Neural progenitor cell (in vitro differentiated cells): ENCODE measurements at regions not wholly inside any gene's neighbourhood (a gene's known extent, or its start where the extent isn't known, plus 50 kb on each side); places are given as distances from the start of the nearest gene placed in this dataset.

Source experiments
- EZH2 ChIP-seq: fragments of 200-600 bp; sonication (generic); IDR thresholded peaks from 2 replicates; pipeline ENCODE4 v1.6.1; 2017; ENCODE audit warnings: antibody characterized with exemption, mild to moderate bottlenecking, moderate library complexity
- EZH2phosphoT487 ChIP-seq: fragments of 200-600 bp; sonication (generic); IDR thresholded peaks from 2 replicates; pipeline ENCODE4 v1.6.1; 2017; ENCODE audit warnings: antibody characterized with exemption
- TF ChIP-seq, protein P1 (sequence below): fragments of 200-600 bp; sonication (generic); IDR thresholded peaks from 2 replicates; pipeline ENCODE4 v1.5.1; 2017; ENCODE audit warnings: antibody characterized with exemption, mild to moderate bottlenecking

DNA sequence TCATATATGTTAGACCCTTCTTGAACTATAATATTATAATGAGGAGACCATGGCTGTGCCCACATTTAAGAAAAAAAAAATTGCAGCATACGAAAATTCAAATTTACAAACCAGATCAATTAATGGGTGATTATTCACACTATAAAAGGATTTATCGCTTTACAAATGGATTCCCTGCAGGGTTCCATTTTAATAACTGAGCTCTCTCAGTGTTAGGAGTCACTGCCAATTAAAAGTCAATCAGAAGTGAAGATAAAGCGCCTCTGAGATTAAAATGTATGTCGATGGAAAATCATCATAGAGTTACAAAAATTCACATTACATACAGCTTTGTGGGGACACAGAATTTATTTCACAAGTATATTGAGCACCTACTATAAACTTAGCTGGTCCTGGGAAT, 66.6 kb upstream of the SMARCA2 start:
- no peak for TF ChIP-seq EZH2phosphoT487
- no peak for TF ChIP-seq EZH2
- TF ChIP-seq, protein P1, sequence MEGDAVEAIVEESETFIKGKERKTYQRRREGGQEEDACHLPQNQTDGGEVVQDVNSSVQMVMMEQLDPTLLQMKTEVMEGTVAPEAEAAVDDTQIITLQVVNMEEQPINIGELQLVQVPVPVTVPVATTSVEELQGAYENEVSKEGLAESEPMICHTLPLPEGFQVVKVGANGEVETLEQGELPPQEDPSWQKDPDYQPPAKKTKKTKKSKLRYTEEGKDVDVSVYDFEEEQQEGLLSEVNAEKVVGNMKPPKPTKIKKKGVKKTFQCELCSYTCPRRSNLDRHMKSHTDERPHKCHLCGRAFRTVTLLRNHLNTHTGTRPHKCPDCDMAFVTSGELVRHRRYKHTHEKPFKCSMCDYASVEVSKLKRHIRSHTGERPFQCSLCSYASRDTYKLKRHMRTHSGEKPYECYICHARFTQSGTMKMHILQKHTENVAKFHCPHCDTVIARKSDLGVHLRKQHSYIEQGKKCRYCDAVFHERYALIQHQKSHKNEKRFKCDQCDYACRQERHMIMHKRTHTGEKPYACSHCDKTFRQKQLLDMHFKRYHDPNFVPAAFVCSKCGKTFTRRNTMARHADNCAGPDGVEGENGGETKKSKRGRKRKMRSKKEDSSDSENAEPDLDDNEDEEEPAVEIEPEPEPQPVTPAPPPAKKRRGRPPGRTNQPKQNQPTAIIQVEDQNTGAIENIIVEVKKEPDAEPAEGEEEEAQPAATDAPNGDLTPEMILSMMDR = no peak
